Nephron (organoid): ENCODE measurements at regions not wholly inside any gene's neighbourhood (a gene's known extent, or its start where the extent isn't known, plus 50 kb on each side); places are given as distances from the start of the nearest gene placed in this dataset.

Experiments
- H3K27ac Mint-ChIP-seq, 3 experiments: 2 replicates each; pipeline ENCODE4 v1.8.0; 2020; ENCODE audit warnings: mixed read lengths in 3 of 3, mild to moderate bottlenecking in 2 of 3, moderate library complexity in 1 of 3
- H3K27me3 Mint-ChIP-seq: 2 replicates; pipeline ENCODE4 v1.8.0; 2021; ENCODE audit warnings: low read depth, mild to moderate bottlenecking, moderate library complexity, mixed read lengths
- H3K36me3 Mint-ChIP-seq: 2 replicates; pipeline ENCODE4 v1.8.0; 2020; ENCODE audit warnings: low read depth, mixed read lengths
- H3K4me1 Mint-ChIP-seq: 2 replicates; pipeline ENCODE4 v1.8.0; 2020; ENCODE audit warnings: mixed read lengths
- H3K4me3 Mint-ChIP-seq, 3 experiments: 2 replicates each; pipeline ENCODE4 v1.8.0; 2020; ENCODE audit warnings: mild to moderate bottlenecking in 3 of 3, mixed read lengths in 3 of 3, moderate library complexity in 2 of 3
- H3K9me3 Mint-ChIP-seq: 2 replicates; pipeline ENCODE4 v1.8.0; 2020; ENCODE audit warnings: mixed read lengths
- TF ChIP-seq, protein P1 (sequence below), 3 experiments: fragments of 200-600 bp; sonication (generic); IDR thresholded peaks; one replicate each; pipeline ENCODE4 v1.5.0; 2021; ENCODE audit warnings: antibody characterized with exemption in 3 of 3; ENCODE audit not compliant: unreplicated experiment in 3 of 3

DNA sequence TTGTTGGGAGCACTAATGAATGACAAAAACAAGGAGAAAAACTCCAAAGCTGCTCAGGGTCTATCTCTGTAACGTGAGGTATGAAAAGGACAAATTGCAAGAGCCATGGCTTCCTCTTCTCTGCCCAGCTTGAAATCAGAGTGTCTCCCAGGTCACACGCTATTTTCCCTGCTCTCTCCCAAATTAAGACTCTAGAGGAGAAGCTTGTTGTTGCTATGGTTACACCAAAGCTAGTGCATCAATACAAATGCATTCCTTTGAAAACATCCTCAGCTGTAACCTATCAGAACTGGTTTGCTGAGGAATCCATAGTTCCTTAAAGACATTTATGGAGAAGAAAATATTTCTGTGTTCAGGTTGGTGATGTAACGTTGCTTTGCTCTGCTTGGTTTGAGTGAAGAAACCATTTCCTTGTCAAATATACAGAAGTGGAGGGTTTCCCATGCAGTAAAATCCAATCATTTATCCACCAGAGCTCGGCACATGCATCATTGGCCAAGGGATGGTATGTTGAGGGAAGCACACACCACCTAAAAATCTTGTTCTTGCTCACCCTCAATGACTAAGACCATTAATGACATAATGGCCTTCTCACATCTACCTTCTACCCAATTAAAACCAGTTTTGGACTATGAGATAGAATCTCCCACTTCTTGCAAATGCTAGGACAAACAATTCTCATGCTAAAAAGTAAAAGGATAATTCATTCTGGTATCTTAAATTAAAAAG, 2135.6 kb upstream of the CELF4 start:
- Mint-ChIP-seq H3K4me3 (no peak overlapping the region), H3K36me3 (no peaks in the 10 kb centered on the region)

DNA sequence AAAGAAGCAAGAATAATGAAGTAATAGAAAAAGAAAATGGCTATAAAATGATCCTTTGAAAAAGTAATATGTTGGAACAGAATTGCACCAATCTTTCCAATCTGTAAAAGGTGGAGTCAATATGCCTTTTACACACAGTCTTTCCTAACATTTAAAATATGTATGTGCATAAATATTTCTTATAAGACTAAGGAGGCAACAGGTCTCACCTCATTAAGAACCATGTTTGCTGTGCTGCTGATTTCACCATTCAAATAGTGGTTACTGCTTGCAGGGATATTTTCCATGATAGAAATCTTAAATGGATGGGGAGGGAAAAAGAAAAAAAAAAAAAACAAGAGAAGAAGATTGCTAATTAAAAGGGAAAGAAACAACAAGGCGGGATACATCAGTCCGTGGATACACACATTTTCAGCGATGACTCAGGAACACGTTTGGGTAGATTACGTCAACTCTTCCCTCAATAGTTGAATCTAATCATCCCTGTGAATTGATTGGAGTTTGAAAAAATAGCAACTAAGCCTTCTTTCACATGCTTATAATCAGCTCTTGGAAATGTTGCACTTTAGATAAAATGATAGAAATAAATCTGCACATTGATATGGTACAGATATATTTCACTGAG, 2133.9 kb upstream of the CELF4 start:
- TF ChIP-seq, protein P1, sequence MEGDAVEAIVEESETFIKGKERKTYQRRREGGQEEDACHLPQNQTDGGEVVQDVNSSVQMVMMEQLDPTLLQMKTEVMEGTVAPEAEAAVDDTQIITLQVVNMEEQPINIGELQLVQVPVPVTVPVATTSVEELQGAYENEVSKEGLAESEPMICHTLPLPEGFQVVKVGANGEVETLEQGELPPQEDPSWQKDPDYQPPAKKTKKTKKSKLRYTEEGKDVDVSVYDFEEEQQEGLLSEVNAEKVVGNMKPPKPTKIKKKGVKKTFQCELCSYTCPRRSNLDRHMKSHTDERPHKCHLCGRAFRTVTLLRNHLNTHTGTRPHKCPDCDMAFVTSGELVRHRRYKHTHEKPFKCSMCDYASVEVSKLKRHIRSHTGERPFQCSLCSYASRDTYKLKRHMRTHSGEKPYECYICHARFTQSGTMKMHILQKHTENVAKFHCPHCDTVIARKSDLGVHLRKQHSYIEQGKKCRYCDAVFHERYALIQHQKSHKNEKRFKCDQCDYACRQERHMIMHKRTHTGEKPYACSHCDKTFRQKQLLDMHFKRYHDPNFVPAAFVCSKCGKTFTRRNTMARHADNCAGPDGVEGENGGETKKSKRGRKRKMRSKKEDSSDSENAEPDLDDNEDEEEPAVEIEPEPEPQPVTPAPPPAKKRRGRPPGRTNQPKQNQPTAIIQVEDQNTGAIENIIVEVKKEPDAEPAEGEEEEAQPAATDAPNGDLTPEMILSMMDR (IDR thresholded peaks at IDR 0.05; ENCODE audit: unreplicated experiment in 3 of 3) = no peak

More for the DNA sequence above, 2135.6 kb upstream of the CELF4 start:
- H3K27ac Mint-ChIP-seq = no peak overlapping the region
- H3K9me3 Mint-ChIP-seq = peaks cover 7% of the 10 kb centered on the region
- H3K4me1 Mint-ChIP-seq = no peaks in the 10 kb centered on the region
- TF ChIP-seq, protein P1 (IDR thresholded peaks at IDR 0.05; ENCODE audit: unreplicated experiment in 3 of 3) = no peak
- peaks cover 4% of the 10 kb centered on the region for H3K27me3 Mint-ChIP-seq

DNA sequence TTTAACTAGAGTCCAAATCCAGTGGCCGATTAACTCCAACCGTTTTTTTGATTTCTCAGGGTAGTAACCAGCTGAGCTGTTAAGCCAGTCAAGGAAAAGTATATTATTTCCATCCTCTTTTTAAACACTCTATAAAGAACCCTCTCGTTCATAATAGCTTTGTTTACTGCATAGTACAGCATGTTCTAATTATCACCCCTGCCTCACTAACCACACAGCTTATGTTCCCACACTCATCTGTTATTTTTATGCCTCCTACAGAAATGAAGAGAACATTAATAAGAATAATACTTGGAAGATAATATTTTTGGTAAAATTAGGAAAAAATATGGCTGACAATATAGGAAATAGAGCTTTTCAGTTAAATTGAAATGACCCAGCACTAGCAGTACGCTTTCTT, 2132.8 kb upstream of the CELF4 start:
- H3K27me3 Mint-ChIP-seq = peaks cover 4% of the 10 kb centered on the region

More for the DNA sequence above, 2133.9 kb upstream of the CELF4 start:
- H3K4me1 Mint-ChIP-seq = no peaks in the 10 kb centered on the region
- H3K4me3 Mint-ChIP-seq = no peak overlapping the region
- peaks cover 4% of the 10 kb centered on the region for H3K27me3 Mint-ChIP-seq
- H3K9me3 Mint-ChIP-seq = peaks cover 5% of the 10 kb centered on the region
- no peak overlapping the region for H3K27ac Mint-ChIP-seq
- H3K36me3 Mint-ChIP-seq = no peaks in the 10 kb centered on the region

DNA sequence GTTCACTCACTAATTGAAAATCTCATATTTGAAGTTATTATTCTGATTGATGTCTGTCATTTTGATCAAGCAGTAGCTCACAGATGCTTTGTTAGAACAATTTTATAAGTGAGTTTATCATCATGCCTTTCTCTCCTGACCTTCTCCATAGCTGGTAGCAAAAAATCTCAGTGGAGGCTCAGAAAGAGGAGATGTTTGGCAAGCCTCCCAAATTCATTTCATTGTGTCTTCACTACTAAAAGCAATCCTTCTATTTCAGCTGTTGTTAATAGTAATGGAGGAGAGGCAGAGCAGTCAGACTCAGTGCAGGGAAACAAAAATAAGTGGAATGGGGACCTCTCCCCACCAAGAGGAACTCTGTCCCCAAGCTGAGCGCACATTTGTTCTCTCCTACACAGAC, 2127.8 kb upstream of the CELF4 start:
- Mint-ChIP-seq H3K4me1 (peaks cover 16% of the 10 kb centered on the region), H3K4me3 (no peak overlapping the region), H3K27ac (peak overlapping the region; percentile 3 to 83 (median 16)), H3K27me3 (no peaks in the 10 kb centered on the region), H3K36me3 (no peaks in the 10 kb centered on the region), H3K9me3 (peaks cover 3% of the 10 kb centered on the region)
- TF ChIP-seq, protein P1 (IDR thresholded peaks at IDR 0.05; ENCODE audit: unreplicated experiment in 3 of 3) = no peak

More for the DNA sequence above, 2132.8 kb upstream of the CELF4 start:
- TF ChIP-seq, protein P1 (IDR thresholded peaks at IDR 0.05; ENCODE audit: unreplicated experiment in 3 of 3) = no peak
- Mint-ChIP-seq H3K4me3 (no peak overlapping the region), H3K4me1 (peaks cover 3% of the 10 kb centered on the region), H3K9me3 (peaks cover 5% of the 10 kb centered on the region), H3K36me3 (no peaks in the 10 kb centered on the region), H3K27ac (no peak overlapping the region)

DNA sequence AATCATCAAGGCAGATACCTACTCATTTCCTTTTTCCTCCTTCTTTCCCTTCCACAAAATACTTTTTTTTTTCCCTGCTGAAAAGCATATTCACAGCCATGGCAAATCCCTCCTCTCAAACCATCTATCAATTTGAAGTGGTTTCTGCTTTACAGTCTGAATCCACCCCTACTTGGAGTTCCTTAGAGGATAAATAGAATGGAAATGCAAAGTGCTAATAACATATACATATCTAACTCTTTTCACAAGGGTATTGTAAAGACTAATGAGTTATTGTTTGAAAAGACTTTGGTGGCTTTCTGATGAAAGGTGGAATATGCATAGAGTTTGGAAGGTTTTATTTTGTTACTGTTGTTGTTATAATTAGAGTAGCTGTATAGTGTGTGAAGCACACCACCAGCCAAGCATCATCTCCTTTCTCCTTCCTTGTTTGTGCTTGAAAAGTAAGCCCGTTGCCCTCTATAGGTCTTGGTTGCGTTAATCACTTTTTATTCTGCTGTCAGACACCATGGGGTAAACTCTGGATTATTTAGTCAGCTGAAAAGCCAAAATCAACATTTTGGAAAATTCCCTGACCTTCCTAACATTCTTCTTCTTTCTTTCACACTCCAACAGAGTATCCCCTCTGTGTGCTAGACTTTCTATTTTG, 2126.9 kb upstream of the CELF4 start:
- TF ChIP-seq, protein P1 (IDR thresholded peaks at IDR 0.05; ENCODE audit: unreplicated experiment in 3 of 3) = no peak
- Mint-ChIP-seq H3K9me3 (no peaks in the 10 kb centered on the region), H3K27me3 (no peaks in the 10 kb centered on the region), H3K4me1 (peaks cover 16% of the 10 kb centered on the region), H3K4me3 (no peak overlapping the region), H3K36me3 (no peaks in the 10 kb centered on the region), H3K27ac (peak overlapping the region in 2 of 3 experiments; percentile 16 to 83)
